Small intestine (tissue), 7 donors: ENCODE measurements at regions not wholly inside any gene's neighbourhood (a gene's known extent, or its start where the extent isn't known, plus 50 kb on each side); places are given as distances from the start of the nearest gene placed in this dataset.
"Not testable (repeated sequence)": the region's sequence is repeated elsewhere in the genome, so short reads cannot be mapped to it uniquely, and the experiment has no call there.

Experiments used
- DNase-seq, 2 donors: peaks; one replicate each; pipeline versions ENCODE4 v3.0.0 to v3.0.0-alpha.2; 2013
- FAIRE-seq: peaks from 2 replicates; lab custom pipeline; 2012; peaks lifted over from hg19 to GRCh38; lab: Jason Lieb, UNC
- H3K27ac ChIP-seq, 3 donors: one replicate each; pipeline ENCODE4 v1.5.1; 2013; ENCODE audit warnings: low read length in 2 of 3, mild to moderate bottlenecking in 2 of 3, control low read depth in 1 of 3, inconsistent platforms in 1 of 3, low read depth in 1 of 3, moderate library complexity in 1 of 3
- H3K27me3 ChIP-seq, 3 donors: one replicate each; pipeline ENCODE4 v1.6.1; 2013; ENCODE audit warnings: low read length in 3 of 3, inconsistent platforms in 1 of 3; ENCODE audit not compliant: control insufficient read depth in 3 of 3, insufficient read depth in 3 of 3
- H3K36me3 ChIP-seq, 3 donors: one replicate each; pipeline ENCODE4 v1.6.1; 2013; ENCODE audit warnings: low read length in 3 of 3, inconsistent platforms in 1 of 3, low read depth in 1 of 3, mild to moderate bottlenecking in 1 of 3, moderate library complexity in 1 of 3; ENCODE audit not compliant: control insufficient read depth in 3 of 3, insufficient read depth in 2 of 3
- H3K4me1 ChIP-seq, 3 donors: one replicate each; pipeline ENCODE4 v1.6.1; 2013; ENCODE audit warnings: low read length in 2 of 3, inconsistent platforms in 1 of 3, low read depth in 1 of 3, mild to moderate bottlenecking in 1 of 3, moderate library complexity in 1 of 3; ENCODE audit not compliant: control insufficient read depth in 3 of 3, insufficient read depth in 2 of 3
- H3K4me3 ChIP-seq, 3 donors: one replicate each; pipeline ENCODE4 v1.5.1; 2013; ENCODE audit warnings: low read length in 3 of 3, control low read depth in 1 of 3, inconsistent platforms in 1 of 3, low read depth in 1 of 3, mild to moderate bottlenecking in 1 of 3, moderate library complexity in 1 of 3
- H3K9me3 ChIP-seq, 2 donors: one replicate each; pipeline ENCODE4 v1.6.1; 2013; ENCODE audit warnings: low read depth in 1 of 2, low read length in 1 of 2; ENCODE audit not compliant: control insufficient read depth in 2 of 2, insufficient read depth in 1 of 2
- WGBS, 3 donors: extraction: QIAGEN DNeasy Blood & Tissue Kit; methylation state at CpG; one replicate each; pipeline ENCODE4 v1.1.7; 2013; 5-methylcytosine and 5-hydroxymethylcytosine counted together
- donor health status: healthy with polysubstance abuse.
- donor health status: control.
- donor health status: control.
- donor health status: Bipolar disorder and iron deficiency.
- donor health status: healthy.

DNA sequence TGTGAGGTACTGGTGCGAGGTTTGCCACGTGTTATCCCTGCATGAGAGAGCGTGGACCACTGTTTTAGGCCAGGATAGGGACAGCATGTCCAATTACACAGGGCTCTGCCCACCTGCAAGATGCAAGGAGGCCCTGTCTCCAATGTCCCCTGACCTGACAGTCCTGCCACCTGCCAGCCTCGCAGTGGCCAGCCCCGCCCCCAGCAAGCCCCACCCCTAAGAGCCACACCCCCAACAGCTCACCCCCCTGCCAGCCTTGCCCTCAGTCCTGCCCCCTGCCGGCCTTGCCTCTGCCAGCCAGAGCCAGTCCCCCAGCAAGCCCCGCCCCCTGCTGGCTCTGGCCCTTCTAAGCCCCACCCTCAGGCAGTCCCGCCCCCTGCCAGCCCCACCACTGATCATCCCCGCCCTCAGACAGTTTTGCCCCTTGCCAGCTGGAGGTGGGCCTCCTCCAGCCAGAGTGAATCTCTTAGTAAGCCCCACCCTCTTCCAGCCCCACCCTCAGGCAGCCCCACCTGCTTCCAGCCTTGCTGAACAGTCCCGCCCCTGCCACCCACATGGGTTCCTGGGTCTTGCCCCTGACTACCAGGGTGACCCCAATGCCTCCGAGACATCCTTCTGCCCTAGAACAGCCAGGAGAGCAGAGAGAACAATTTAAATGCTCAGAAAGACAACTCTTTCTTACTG, 62.3 kb upstream of the DPP6 start:
- H3K4me3 ChIP-seq, FAIRE-seq, DNase-seq, H3K27ac ChIP-seq, H3K9me3 ChIP-seq, H3K36me3 ChIP-seq, H3K27me3 ChIP-seq, H3K4me1 ChIP-seq: not testable (repeated sequence)
- WGBS, 3 donors = 51 to 74% (median 64%) methylated on average over 6 to 7 of the region's 11 CpGs

GRCh38 chr7:153991471-153991870, 60.7 kb upstream of the DPP6 start:
- not testable (repeated sequence) for FAIRE-seq, H3K27me3 ChIP-seq, H3K27ac ChIP-seq, DNase-seq, H3K4me1 ChIP-seq, H3K36me3 ChIP-seq, H3K4me3 ChIP-seq, H3K9me3 ChIP-seq
- WGBS, 3 donors = 77 to 83% (median 77%) methylated on average over 2 of the region's 3 CpGs

DNA sequence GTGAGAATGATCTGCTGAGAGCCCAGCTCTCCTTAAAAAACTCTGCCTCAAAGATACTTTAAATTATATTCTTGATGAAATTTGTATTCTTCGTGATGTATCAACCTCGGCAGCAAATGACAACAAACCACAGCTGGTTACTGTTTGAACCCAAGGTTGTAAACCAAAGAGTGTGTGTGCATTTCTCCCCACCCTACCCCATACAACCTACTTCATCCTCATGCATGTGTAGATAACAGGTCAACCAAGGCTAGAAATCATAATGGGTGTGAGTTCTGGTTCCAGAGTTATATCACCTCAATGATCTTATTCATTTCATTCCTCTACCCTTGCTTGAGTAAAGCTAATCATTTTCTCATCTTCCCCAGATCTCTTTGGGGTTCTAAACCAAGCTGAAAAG, 58.8 kb upstream of the DPP6 start:
- 50 to 81% (median 80%) methylated on average over 2 of the region's 2 CpGs for WGBS, 3 donors

DNA sequence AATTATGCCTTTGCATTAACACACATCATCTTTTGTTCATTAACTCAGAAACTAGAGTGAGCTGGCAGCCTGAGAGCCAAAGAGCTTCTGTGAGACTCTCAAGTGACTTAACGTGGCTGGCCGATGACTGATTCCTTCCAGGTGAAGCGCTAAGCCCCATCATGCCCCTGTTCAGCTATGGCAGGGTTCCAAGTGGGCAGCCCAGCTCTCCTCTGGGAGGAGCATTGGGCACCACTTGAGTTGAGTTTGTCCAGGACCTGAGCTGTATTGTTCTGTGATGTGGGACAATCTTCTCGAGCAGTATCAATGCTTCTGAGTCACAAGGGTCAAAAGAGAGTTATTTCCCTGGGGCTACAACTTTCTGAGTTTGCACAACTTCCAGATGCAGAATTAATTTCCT, 53.3 kb upstream of the DPP6 start:
- not testable (repeated sequence) for DNase-seq, H3K36me3 ChIP-seq, H3K4me3 ChIP-seq, H3K27ac ChIP-seq, FAIRE-seq, H3K4me1 ChIP-seq, H3K27me3 ChIP-seq, H3K9me3 ChIP-seq
- WGBS, 3 donors = 75 to 90% (median 85%) methylated on average over 4 of the region's 4 CpGs

More for the DNA sequence above, 58.8 kb upstream of the DPP6 start:
- not testable (repeated sequence) for H3K9me3 ChIP-seq, H3K27me3 ChIP-seq, H3K4me1 ChIP-seq, FAIRE-seq, H3K4me3 ChIP-seq, DNase-seq, H3K27ac ChIP-seq, H3K36me3 ChIP-seq
